ENCODE measurements at regions not wholly inside any gene's neighbourhood (a gene's known extent, or its start where the extent isn't known, plus 50 kb on each side); places are given as distances from the start of the nearest gene placed in this dataset.

DNA sequence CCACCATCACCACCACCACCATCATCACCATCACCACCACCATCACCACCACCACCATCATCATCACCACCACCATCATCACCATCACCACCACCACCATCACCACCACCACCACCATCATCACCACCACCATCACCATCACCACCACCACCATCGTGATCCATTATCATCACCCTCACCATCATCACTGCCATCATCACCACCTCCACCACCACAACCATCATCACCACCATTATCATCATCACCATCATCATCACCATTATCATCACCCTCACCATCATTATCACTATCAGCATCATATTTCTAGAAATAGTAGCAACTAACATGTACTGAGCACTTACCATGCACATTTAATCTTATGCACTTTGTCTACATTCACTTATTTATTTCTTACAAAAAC is 94.9 kb downstream of the C16orf95 start:
- TF ChIP-seq YY1 (IDR thresholded peaks at IDR 0.05; ENCODE audit: insufficient read depth, insufficient read length): no peak
- no peak for TF ChIP-seq ZNF274 (IDR thresholded peaks at IDR 0.05; ENCODE audit: low read depth, low read length)
